ENCODE measurements at regions not wholly inside any gene's neighbourhood (a gene's known extent, or its start where the extent isn't known, plus 50 kb on each side); places are given as distances from the start of the nearest gene placed in this dataset.

DNA sequence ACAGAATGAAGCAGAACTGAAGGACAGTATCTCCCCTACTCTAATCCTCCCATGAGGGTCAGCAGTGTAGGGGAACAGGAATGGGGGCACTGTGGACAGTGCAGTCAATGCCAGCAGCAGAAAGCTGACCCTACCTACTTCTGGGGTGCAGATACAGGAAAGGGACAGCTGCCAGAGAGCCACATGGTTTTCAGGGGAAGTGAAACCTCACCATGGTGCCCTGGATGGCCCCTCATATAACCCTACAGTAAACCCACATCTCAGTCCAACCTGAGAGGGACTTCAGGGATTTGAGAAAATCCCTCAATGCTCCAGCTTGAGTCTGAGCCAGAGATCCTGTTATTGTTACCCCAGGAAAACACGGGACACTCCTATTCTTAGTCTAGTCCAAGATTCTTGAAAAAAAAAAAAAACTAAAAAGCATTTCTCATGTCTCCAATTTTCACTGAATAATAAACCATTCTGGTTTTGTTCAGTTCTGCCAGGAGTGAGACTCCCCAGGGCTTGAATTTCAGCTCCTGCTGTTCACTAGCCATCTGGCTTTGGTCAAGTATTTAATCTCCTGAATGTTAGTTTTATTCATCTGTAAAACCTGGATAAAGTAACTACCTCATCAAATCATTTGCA lies 511.6 kb upstream of the ARGLU1 start:
- TF ChIP-seq, protein P1, sequence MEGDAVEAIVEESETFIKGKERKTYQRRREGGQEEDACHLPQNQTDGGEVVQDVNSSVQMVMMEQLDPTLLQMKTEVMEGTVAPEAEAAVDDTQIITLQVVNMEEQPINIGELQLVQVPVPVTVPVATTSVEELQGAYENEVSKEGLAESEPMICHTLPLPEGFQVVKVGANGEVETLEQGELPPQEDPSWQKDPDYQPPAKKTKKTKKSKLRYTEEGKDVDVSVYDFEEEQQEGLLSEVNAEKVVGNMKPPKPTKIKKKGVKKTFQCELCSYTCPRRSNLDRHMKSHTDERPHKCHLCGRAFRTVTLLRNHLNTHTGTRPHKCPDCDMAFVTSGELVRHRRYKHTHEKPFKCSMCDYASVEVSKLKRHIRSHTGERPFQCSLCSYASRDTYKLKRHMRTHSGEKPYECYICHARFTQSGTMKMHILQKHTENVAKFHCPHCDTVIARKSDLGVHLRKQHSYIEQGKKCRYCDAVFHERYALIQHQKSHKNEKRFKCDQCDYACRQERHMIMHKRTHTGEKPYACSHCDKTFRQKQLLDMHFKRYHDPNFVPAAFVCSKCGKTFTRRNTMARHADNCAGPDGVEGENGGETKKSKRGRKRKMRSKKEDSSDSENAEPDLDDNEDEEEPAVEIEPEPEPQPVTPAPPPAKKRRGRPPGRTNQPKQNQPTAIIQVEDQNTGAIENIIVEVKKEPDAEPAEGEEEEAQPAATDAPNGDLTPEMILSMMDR (IDR thresholded peaks at IDR 0.05; ENCODE audit: insufficient read depth, low read depth, low read length), result no peak
- POLR2A ChIA-PET, result no interaction called here
- no peaks in the 10 kb centered on the region; the same call in 1 of the 2 replicates for H3K27me3 ChIP-seq (ENCODE audit: control insufficient read depth, insufficient read depth, low read length)
- no peak overlapping the region for H3K4me3 ChIP-seq (ENCODE audit: low read depth, low read length)
- H3K36me3 ChIP-seq (ENCODE audit: control insufficient read depth, insufficient read depth, low read length), result no peaks in the 10 kb centered on the region
- CTCF ChIA-PET, result no interaction called here
- no peak for DNase-seq (ENCODE audit: low read depth)

DNA sequence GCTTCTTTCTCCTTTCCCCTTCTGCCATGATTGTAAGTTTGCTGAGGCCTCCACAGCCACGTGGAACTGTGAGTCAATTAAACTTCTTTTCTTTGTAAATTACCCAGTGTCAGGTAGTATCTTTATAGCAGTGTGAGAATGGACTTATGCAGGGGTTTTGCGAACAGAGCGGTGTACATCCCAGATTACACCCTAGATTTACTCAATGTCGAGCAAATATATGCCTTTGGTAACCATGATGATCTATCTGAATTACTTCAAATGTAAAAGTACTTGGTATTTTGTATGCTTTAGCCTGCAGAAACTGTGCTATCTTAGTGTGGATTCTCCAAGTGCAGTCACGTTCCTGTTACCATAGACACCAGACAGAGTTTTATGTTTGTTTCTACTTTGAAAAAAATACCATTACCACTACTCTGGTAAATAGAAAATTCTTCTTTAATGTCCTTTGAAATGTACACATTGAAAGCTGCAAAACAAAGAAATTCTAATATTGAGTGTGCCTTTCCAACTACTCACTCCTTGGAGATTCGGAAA lies 510.4 kb upstream of the ARGLU1 start:
- no peaks in the 10 kb centered on the region for H3K36me3 ChIP-seq (ENCODE audit: control insufficient read depth, insufficient read depth, low read length)
- H3K27me3 ChIP-seq (ENCODE audit: control insufficient read depth, insufficient read depth, low read length), result no peaks in the 10 kb centered on the region; the same call in 1 of the 2 replicates
- ChIA-PET POLR2A (no interaction called here), CTCF (no interaction called here)
- no peak overlapping the region for H3K4me3 ChIP-seq (ENCODE audit: low read depth, low read length)
- TF ChIP-seq, protein P1 (IDR thresholded peaks at IDR 0.05; ENCODE audit: insufficient read depth, low read depth, low read length), result no peak
- no peak for DNase-seq (ENCODE audit: low read depth)

DNA sequence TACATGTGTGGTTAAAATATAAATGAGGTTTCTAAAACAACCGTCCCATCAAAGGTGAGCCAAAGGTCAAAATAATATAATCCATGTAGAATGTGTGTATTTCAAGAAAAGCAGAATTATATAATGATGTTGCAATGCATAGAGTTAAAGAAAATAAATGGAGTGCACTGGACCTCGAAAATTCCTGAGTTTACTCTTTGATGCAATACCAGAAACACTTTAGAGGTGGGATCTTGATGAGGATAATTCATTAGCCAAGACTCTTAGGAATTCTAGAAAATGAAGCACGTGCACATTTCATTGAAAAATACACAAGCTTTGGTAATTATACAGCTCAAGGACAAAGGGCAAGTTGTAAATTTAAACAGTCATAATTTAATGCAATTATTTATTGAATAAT lies 508.9 kb upstream of the ARGLU1 start:
- Histone ChIP-seq H3K36me3 (ENCODE audit: control insufficient read depth, insufficient read depth, low read length) (no peaks in the 10 kb centered on the region), H3K4me3 (ENCODE audit: low read depth, low read length) (no peak overlapping the region), H3K27me3 (ENCODE audit: control insufficient read depth, insufficient read depth, low read length) (no peaks in the 10 kb centered on the region; the same call in 1 of the 2 replicates)
- TF ChIP-seq, protein P1 (IDR thresholded peaks at IDR 0.05; ENCODE audit: insufficient read depth, low read depth, low read length), result no peak
- POLR2A ChIA-PET, result no interaction called here
- no peak for DNase-seq (ENCODE audit: low read depth)
- CTCF ChIA-PET, result interaction anchor here (0.8 to 1.3 kb wide), 2 partner anchors 10 kb away, joined by 3 read pairs; no protein-coding TSS in a partner anchor

DNA sequence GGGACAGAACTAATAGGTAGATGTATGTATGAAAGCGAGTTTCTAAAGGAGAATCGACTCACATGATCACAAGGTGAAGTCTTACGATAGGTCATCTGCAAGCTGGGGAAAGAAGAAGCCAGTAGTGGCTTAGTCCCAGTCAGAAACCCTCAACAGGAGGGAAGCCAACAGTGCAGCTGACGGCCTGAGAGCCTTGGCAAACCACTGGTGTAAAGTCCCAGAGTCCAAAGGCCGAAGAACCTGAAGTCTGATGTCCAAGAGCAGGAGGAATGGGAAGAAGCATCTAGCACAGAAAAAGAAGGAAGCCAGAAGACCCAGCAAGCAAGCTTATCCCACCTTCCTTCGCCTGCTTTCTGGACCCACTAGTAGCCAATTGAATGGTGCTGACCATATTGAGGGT lies 507.6 kb upstream of the ARGLU1 start:
- ChIA-PET CTCF (no interaction called here), POLR2A (no interaction called here)
- no peaks in the 10 kb centered on the region; the same call in 1 of the 2 replicates for H3K27me3 ChIP-seq (ENCODE audit: control insufficient read depth, insufficient read depth, low read length)

DNA sequence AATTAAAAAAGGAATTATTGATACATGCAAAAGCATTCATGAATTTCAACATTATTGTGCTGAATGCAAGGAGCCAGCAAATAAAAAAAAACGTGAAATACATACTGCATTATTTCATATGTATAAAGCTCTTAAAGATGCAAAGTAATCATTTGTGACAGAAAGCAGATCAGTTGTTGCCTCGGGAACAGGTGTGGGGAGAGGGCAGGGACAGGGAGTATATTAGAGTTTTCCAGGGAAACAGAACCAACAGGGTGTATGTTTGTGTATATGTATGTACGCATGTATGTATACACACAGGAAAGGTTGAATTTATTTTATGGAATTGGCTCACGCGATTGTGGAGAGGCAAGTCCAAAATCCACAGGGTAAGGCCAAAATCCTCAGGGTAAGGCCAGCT lies 502.9 kb upstream of the ARGLU1 start:
- ChIA-PET POLR2A (no interaction called here), CTCF (no interaction called here)
- Histone ChIP-seq H3K27me3 (ENCODE audit: control insufficient read depth, insufficient read depth, low read length) (no peaks in the 10 kb centered on the region), H3K4me3 (ENCODE audit: low read depth, low read length) (no peak overlapping the region), H3K36me3 (ENCODE audit: control insufficient read depth, insufficient read depth, low read length) (no peaks in the 10 kb centered on the region)
- TF ChIP-seq, protein P1 (IDR thresholded peaks at IDR 0.05; ENCODE audit: insufficient read depth, low read depth, low read length), result no peak
- DNase-seq (ENCODE audit: low read depth), result no peak

More for the DNA sequence above, 507.6 kb upstream of the ARGLU1 start:
- H3K36me3 ChIP-seq (ENCODE audit: control insufficient read depth, insufficient read depth, low read length), result no peaks in the 10 kb centered on the region
- H3K4me3 ChIP-seq (ENCODE audit: low read depth, low read length), result no peak overlapping the region
- TF ChIP-seq, protein P1 (IDR thresholded peaks at IDR 0.05; ENCODE audit: insufficient read depth, low read depth, low read length), result no peak
- DNase-seq (ENCODE audit: low read depth), result no peak

All from BJ (cell line).